GM10266 (cell line): ENCODE measurements at regions not wholly inside any gene's neighbourhood (a gene's known extent, or its start where the extent isn't known, plus 50 kb on each side); places are given as distances from the start of the nearest gene placed in this dataset.

ENCODE experiments used
- DNase-seq: peaks from one replicate; pipeline ENCODE4 v3.0.0; 2012; ENCODE audit errors: extremely low spot score
- TF ChIP-seq, protein P1 (sequence below): IDR thresholded peaks from 2 replicates; pipeline ENCODE4 v1.5.1; 2012; ENCODE audit warnings: mild to moderate bottlenecking, low read depth; ENCODE audit not compliant: control insufficient read depth, insufficient read depth; ENCODE audit errors: missing control alignments

GRCh38 chr10:8305876-8306652 is 251.6 kb downstream of the GATA3 start:
- TF ChIP-seq, protein P1, sequence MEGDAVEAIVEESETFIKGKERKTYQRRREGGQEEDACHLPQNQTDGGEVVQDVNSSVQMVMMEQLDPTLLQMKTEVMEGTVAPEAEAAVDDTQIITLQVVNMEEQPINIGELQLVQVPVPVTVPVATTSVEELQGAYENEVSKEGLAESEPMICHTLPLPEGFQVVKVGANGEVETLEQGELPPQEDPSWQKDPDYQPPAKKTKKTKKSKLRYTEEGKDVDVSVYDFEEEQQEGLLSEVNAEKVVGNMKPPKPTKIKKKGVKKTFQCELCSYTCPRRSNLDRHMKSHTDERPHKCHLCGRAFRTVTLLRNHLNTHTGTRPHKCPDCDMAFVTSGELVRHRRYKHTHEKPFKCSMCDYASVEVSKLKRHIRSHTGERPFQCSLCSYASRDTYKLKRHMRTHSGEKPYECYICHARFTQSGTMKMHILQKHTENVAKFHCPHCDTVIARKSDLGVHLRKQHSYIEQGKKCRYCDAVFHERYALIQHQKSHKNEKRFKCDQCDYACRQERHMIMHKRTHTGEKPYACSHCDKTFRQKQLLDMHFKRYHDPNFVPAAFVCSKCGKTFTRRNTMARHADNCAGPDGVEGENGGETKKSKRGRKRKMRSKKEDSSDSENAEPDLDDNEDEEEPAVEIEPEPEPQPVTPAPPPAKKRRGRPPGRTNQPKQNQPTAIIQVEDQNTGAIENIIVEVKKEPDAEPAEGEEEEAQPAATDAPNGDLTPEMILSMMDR: no peak
- DNase-seq: no peak

DNA sequence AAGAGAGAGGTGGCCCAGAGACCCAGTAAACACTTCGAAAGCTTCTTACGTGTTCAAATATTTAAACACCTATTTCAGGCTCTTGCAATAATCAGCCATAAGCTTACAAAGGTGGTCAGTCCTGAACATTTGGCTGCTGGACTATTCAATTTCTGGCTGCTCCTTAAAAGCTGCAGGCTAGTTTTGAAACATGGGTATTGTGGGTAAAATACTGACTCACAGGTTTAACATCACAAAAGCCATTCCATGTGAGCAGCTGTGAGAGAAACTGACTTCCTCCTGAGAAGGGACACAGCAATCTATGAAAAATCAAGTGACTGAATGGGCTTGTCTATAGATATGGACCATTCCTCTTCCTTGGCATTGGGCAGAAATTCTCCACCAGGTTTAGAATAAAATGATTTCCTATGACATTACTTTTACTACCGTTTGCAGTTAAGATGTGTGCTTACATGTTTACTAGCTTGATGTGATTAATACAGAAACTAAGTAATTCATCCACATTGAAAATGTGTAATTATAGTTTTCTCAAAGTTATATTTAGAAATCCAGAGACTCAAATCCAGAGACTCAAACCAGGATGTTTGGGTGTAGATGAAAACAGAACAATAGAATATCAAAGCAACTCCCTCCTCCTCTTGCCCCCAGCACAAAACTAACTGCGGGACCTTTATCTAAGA is 252.3 kb downstream of the GATA3 start:
- no peak for DNase-seq

GRCh38 chr10:8310930-8311329 is 256.4 kb downstream of the GATA3 start:
- no peak for DNase-seq
- TF ChIP-seq, protein P1: no peak

More for the DNA sequence above, 252.3 kb downstream of the GATA3 start:
- TF ChIP-seq, protein P1: no peak

DNA sequence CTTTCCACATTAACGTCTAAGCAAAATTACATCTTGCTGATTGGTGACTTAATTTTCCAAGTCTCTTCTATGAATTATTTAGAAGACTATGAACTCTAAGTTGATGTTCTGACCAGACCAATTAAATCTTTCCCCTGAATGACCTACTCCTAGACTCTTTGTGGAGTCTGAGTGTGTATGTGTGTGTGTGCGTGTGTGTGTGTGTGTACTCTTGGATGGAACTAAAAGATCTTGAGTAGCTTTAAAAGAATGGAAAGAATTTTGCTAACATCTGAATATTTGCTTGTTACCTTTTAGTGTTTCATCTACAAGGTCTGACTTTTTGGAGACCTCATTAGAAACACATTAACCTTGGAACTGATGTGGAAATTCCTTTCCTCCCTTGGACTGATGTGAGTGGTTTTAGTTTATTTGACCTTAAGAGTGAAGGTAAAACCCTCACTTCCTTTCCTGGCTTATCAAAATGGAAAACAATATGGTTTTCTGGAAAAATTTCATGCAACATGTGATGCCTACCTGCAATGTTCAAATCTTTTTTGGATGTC is 257.1 kb downstream of the GATA3 start:
- TF ChIP-seq, protein P1: no peak

DNA sequence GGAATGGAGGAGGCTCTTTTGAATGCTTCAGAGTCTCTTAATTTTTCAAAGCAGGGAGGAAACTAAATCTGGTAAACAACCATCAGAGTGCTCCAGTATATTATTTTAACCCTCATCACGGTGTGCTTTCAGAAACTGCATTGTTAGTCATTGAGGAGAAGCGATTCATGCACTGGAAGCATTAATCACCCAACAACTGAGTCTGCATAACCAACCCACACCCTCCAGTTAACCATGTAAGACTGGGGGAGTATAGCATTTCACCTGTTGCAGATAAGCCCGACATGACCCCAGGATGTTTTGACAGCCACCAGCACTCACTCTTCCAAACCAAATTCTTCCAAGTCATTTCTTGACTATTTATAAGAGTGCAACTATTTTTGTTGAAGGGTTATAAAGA is 257.6 kb downstream of the GATA3 start:
- TF ChIP-seq, protein P1: no peak

More for the DNA sequence above, 257.1 kb downstream of the GATA3 start:
- no peak for DNase-seq

GRCh38 chr10:8312781-8313180 is 258.3 kb downstream of the GATA3 start:
- no peak for DNase-seq
- TF ChIP-seq, protein P1: no peak

More for the DNA sequence above, 257.6 kb downstream of the GATA3 start:
- no peak for DNase-seq
